Erythroblast (primary cell): ENCODE measurements at regions not wholly inside any gene's neighbourhood (a gene's known extent, or its start where the extent isn't known, plus 50 kb on each side); places are given as distances from the start of the nearest gene placed in this dataset.
A peak's percentile ranks its signal among the peaks of the same experiment; 100 is the strongest.

Experiments used
- DNase-seq, 2 experiments: peaks; one replicate each; lab custom pipeline; 2025; lab: John Stamatoyannopoulos, UW
- GATA1 ChIP-seq: IDR thresholded peaks from 2 replicates; pipeline ENCODE4 v1.6.1; 2011; ENCODE audit warnings: low read depth, mild to moderate bottlenecking, control low read depth, low read length, moderate library complexity
- POLR2A ChIP-seq: IDR thresholded peaks from 2 replicates; pipeline ENCODE4 v1.6.1; 2011; ENCODE audit warnings: mild to moderate bottlenecking, low read length

- TF ChIP-seq GATA1 (no peak), POLR2A (no peak)
- DNase-seq, result no peak
Observed at GRCh38 chr12:42794806-42795205, 205.3 kb upstream of the PRICKLE1 start.

GRCh38 chr12:42793166-42793565 lies 203.6 kb upstream of the PRICKLE1 start:
- no peak for TF ChIP-seq POLR2A
- no peak for TF ChIP-seq GATA1
- peak; percentile 12 to 63 for DNase-seq

GRCh38 chr12:42792265-42792664 lies 202.7 kb upstream of the PRICKLE1 start:
- no peak for TF ChIP-seq POLR2A
- DNase-seq, result no peak

- TF ChIP-seq POLR2A, result no peak
- no peak for TF ChIP-seq GATA1
- DNase-seq, result no peak
Observed at GRCh38 chr12:42791399-42791798, 201.9 kb upstream of the PRICKLE1 start.

- DNase-seq, result peak; percentile 5
Observed at GRCh38 chr12:42790761-42791151, 201.2 kb upstream of the PRICKLE1 start.

GRCh38 chr12:42789808-42790760 lies 200.5 kb upstream of the PRICKLE1 start:
- DNase-seq, result no peak
- TF ChIP-seq POLR2A (no peak), GATA1 (no peak)

More at GRCh38 chr12:42790761-42791151, 201.2 kb upstream of the PRICKLE1 start:
- TF ChIP-seq POLR2A, result no peak
- TF ChIP-seq GATA1, result no peak

- no peak for DNase-seq
- no peak for TF ChIP-seq GATA1
- no peak for TF ChIP-seq POLR2A
Observed at GRCh38 chr12:42786400-42787148, 197.0 kb upstream of the PRICKLE1 start.

GRCh38 chr12:42785944-42786343 lies 196.4 kb upstream of the PRICKLE1 start:
- TF ChIP-seq GATA1 (no peak), POLR2A (no peak)

GRCh38 chr12:42780671-42781070 lies 191.1 kb upstream of the PRICKLE1 start:
- TF ChIP-seq POLR2A (no peak), GATA1 (no peak)
- DNase-seq, result no peak

More at GRCh38 chr12:42785944-42786343, 196.4 kb upstream of the PRICKLE1 start:
- DNase-seq, result no peak

GRCh38 chr12:42779186-42779859 lies 189.8 kb upstream of the PRICKLE1 start:
- no peak for DNase-seq
- no peak for TF ChIP-seq GATA1
- no peak for TF ChIP-seq POLR2A

- no peak for DNase-seq
- no peak for TF ChIP-seq POLR2A
Observed at GRCh38 chr12:42776396-42776795, 186.8 kb upstream of the PRICKLE1 start.

- no peak for TF ChIP-seq POLR2A
- TF ChIP-seq GATA1, result no peak
- no peak for DNase-seq
Observed at GRCh38 chr12:42774238-42774637, 184.7 kb upstream of the PRICKLE1 start.

GRCh38 chr12:42770261-42770660 lies 180.7 kb upstream of the PRICKLE1 start:
- TF ChIP-seq POLR2A (no peak), GATA1 (no peak)

More at GRCh38 chr12:42770261-42770660, 180.7 kb upstream of the PRICKLE1 start:
- no peak for DNase-seq
